ENCODE measurements at regions not wholly inside any gene's neighbourhood (a gene's known extent, or its start where the extent isn't known, plus 50 kb on each side); places are given as distances from the start of the nearest gene placed in this dataset.

DNA sequence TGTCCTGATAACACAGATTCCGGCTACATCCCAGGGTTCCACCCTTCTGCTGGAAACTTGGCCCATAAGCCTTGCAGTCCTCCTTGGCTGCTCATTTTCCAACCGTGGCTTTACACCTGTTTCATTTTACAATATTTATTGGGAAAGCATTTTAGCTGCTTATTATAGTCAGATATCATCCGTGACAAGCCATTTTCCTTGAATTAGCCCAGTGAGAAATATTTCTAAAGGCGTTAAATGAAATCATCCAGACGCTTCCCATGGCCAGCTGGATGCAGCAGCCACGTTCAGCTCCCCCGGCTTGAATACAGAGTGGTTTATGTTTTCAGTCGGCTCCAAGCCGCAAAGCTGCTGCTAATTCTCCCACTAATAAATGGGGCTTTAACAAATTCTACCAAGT lies 245.0 kb upstream of the PELI2 start:
- no peak overlapping the region for H2AFZ ChIP-seq (replicated peaks; ENCODE audit: low read length, poor library complexity)
- no peak for DNase-seq

More for the DNA sequence above, 245.0 kb upstream of the PELI2 start:
- no peak overlapping the region for H3K14ac ChIP-seq (replicated peaks; ENCODE audit: low read depth, low read length)
- H4K5ac ChIP-seq (ENCODE audit: low read depth, low read length), result no peak overlapping the region
- H2AK5ac ChIP-seq (ENCODE audit: low read depth, low read length), result no peak overlapping the region
- 86% methylated on average over 1 of the region's 9 CpGs; no CpG with 5 or more reads in 1 of the 2 experiments for WGBS, 2 experiments (ENCODE audit: extremely low coverage in 2 of 2, insufficient read length in 1 of 2)
- no peaks in the 10 kb centered on the region for H3K9me1 ChIP-seq (ENCODE audit: insufficient read depth, low read length)
- no peak overlapping the region for H2BK20ac ChIP-seq (ENCODE audit: low read depth, low read length)
- intact Hi-C loops (cut with micrococcal nuclease) (no loop called here), in situ Hi-C loops (cut with MboI; ENCODE audit: low sequenced_read_pairs) (no loop called here), dilution Hi-C loops (cut with HindIII; ENCODE audit: low sequenced_read_pairs, unreplicated experiment) (no loop called here)
- no TSS peak for BruUV-seq (replicated peaks)
- no peak overlapping the region for H3K56ac ChIP-seq (ENCODE audit: extremely low read depth, insufficient read depth, low read length)
- TF ChIP-seq CHD1 (IDR thresholded peaks at IDR 0.05; ENCODE audit: low read depth, low read length) (no peak), NFE2L2 (IDR thresholded peaks at IDR 0.05; ENCODE audit: low read depth, low read length) (no peak), RAD21 (IDR thresholded peaks at IDR 0.05; ENCODE audit: low read length) (no peak), SMC3 (IDR thresholded peaks at IDR 0.05; ENCODE audit: low read depth, low read length) (no peak), CEBPB (IDR thresholded peaks at IDR 0.05; ENCODE audit: low read depth, low read length) (no peak), MAZ (IDR thresholded peaks at IDR 0.05; ENCODE audit: borderline replicate concordance, low read depth, low read length) (no peak), MAFK (IDR thresholded peaks at IDR 0.05; ENCODE audit: low read depth, low read length) (no peak), MXI1 (IDR thresholded peaks at IDR 0.05; ENCODE audit: borderline replicate concordance, low read depth, low read length) (no peak), FOS (IDR thresholded peaks at IDR 0.05; ENCODE audit: low read depth, low read length) (no peak), RCOR1 (IDR thresholded peaks at IDR 0.05; ENCODE audit: insufficient replicate concordance, low read length) (no peak), POLR2A (IDR thresholded peaks at IDR 0.05; ENCODE audit: low read depth, low read length) (no peak), BHLHE40 (IDR thresholded peaks at IDR 0.05; ENCODE audit: low read depth, low read length) (no peak), RFX5 (IDR thresholded peaks at IDR 0.05; ENCODE audit: low read depth, low read length) (no peak)
- TF ChIP-seq, protein P1, sequence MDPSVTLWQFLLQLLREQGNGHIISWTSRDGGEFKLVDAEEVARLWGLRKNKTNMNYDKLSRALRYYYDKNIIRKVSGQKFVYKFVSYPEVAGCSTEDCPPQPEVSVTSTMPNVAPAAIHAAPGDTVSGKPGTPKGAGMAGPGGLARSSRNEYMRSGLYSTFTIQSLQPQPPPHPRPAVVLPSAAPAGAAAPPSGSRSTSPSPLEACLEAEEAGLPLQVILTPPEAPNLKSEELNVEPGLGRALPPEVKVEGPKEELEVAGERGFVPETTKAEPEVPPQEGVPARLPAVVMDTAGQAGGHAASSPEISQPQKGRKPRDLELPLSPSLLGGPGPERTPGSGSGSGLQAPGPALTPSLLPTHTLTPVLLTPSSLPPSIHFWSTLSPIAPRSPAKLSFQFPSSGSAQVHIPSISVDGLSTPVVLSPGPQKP (IDR thresholded peaks at IDR 0.05; ENCODE audit: borderline replicate concordance, low read depth, low read length), result no peak
- TF ChIP-seq, protein P2, sequence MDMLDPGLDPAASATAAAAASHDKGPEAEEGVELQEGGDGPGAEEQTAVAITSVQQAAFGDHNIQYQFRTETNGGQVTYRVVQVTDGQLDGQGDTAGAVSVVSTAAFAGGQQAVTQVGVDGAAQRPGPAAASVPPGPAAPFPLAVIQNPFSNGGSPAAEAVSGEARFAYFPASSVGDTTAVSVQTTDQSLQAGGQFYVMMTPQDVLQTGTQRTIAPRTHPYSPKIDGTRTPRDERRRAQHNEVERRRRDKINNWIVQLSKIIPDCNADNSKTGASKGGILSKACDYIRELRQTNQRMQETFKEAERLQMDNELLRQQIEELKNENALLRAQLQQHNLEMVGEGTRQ (IDR thresholded peaks at IDR 0.05; ENCODE audit: low read depth, low read length), result no peak
- TF ChIP-seq, protein P3, sequence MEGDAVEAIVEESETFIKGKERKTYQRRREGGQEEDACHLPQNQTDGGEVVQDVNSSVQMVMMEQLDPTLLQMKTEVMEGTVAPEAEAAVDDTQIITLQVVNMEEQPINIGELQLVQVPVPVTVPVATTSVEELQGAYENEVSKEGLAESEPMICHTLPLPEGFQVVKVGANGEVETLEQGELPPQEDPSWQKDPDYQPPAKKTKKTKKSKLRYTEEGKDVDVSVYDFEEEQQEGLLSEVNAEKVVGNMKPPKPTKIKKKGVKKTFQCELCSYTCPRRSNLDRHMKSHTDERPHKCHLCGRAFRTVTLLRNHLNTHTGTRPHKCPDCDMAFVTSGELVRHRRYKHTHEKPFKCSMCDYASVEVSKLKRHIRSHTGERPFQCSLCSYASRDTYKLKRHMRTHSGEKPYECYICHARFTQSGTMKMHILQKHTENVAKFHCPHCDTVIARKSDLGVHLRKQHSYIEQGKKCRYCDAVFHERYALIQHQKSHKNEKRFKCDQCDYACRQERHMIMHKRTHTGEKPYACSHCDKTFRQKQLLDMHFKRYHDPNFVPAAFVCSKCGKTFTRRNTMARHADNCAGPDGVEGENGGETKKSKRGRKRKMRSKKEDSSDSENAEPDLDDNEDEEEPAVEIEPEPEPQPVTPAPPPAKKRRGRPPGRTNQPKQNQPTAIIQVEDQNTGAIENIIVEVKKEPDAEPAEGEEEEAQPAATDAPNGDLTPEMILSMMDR (conservative IDR thresholded peaks at IDR 0.05; ENCODE audit: low read depth, low read length), result no peak
- H3K4me1 ChIP-seq (ENCODE audit: control insufficient read depth, insufficient read depth, low read length), result no peaks in the 10 kb centered on the region
- no peak overlapping the region for H2BK120ac ChIP-seq (ENCODE audit: low read depth, low read length)
- H3K9ac ChIP-seq (ENCODE audit: low read depth, low read length), result no peak overlapping the region
- no peaks in the 10 kb centered on the region for H4K20me1 ChIP-seq (ENCODE audit: insufficient read depth, low read length)
- no peak overlapping the region for H3K18ac ChIP-seq (ENCODE audit: low read depth, low read length)
- no peak overlapping the region for H3K4me3 ChIP-seq (ENCODE audit: insufficient read depth, low read depth, low read length)
- no peak overlapping the region for H3K4ac ChIP-seq (ENCODE audit: low read depth, low read length)
- POLR2A ChIA-PET (ENCODE audit: unreplicated experiment), result no interaction called here
- H3K4me2 ChIP-seq (ENCODE audit: low read depth, low read length), result no peak overlapping the region
- no peak overlapping the region for H3K23ac ChIP-seq (ENCODE audit: low read depth, low read length)
- no peak overlapping the region for H3K27ac ChIP-seq (ENCODE audit: insufficient read depth, low read length)
- no peak overlapping the region for H2BK5ac ChIP-seq (ENCODE audit: low read depth, low read length, poor library complexity, severe bottlenecking)
- no peaks in the 10 kb centered on the region for H3K9me3 ChIP-seq (ENCODE audit: control insufficient read depth, insufficient read depth, low read length)
- ATAC-seq (ENCODE audit: low read depth), result no peak
- H4K91ac ChIP-seq (ENCODE audit: insufficient read depth, low read depth, low read length), result no peak overlapping the region
- no peaks in the 10 kb centered on the region for H3K79me1 ChIP-seq (ENCODE audit: low read depth in 1 of 2, low read length in 2 of 2)
- H2AK9ac ChIP-seq (replicated peaks; ENCODE audit: low read depth, low read length, poor library complexity), result no peak overlapping the region
- H2BK15ac ChIP-seq (ENCODE audit: low read depth, low read length), result no peak overlapping the region
- peaks cover 14% of the 10 kb centered on the region for H3K27me3 ChIP-seq (ENCODE audit: control insufficient read depth, insufficient read depth, low read length)
- no peaks in the 10 kb centered on the region for H3K36me3 ChIP-seq (ENCODE audit: control insufficient read depth, insufficient read depth, low read length)
- CTCF ChIA-PET, result no interaction called here
- no peak overlapping the region for H4K8ac ChIP-seq (ENCODE audit: low read depth in 2 of 2, low read length in 2 of 2)
